ENCODE measurements at regions not wholly inside any gene's neighbourhood (a gene's known extent, or its start where the extent isn't known, plus 50 kb on each side); places are given as distances from the start of the nearest gene placed in this dataset.

- no peak for TF ChIP-seq CTCF (IDR thresholded peaks at IDR 0.05; ENCODE audit: unreplicated experiment)
These were observed 258.2 kb downstream of the CHRM3 start for GRCh38 chr1:239644604-239645003.

GRCh38 chr1:239647045-239647444 lies 260.7 kb downstream of the CHRM3 start:
- TF ChIP-seq CTCF (IDR thresholded peaks at IDR 0.05; ENCODE audit: unreplicated experiment) = no peak
- Mint-ChIP-seq H3K4me3 (ENCODE audit: low read depth) (no peak overlapping the region), H3K4me1 (ENCODE audit: low read depth) (no peaks in the 10 kb centered on the region), H3K27me3 (no peaks in the 10 kb centered on the region), H3K9me3 (ENCODE audit: low read depth) (peaks cover 6% of the 10 kb centered on the region), H3K27ac (no peak overlapping the region), H3K36me3 (ENCODE audit: insufficient read depth) (peaks cover 2% of the 10 kb centered on the region)
- no peak for DNase-seq (ENCODE audit: low spot score, unreplicated experiment)

More at GRCh38 chr1:239644604-239645003, 258.2 kb downstream of the CHRM3 start:
- Mint-ChIP-seq H3K27me3 (no peaks in the 10 kb centered on the region), H3K9me3 (ENCODE audit: low read depth) (peaks cover 6% of the 10 kb centered on the region), H3K27ac (no peak overlapping the region), H3K36me3 (ENCODE audit: insufficient read depth) (peaks cover 2% of the 10 kb centered on the region), H3K4me1 (ENCODE audit: low read depth) (no peaks in the 10 kb centered on the region), H3K4me3 (ENCODE audit: low read depth) (no peak overlapping the region)
- DNase-seq (ENCODE audit: low spot score, unreplicated experiment) = no peak

- Mint-ChIP-seq H3K4me1 (ENCODE audit: low read depth) (no peaks in the 10 kb centered on the region), H3K9me3 (ENCODE audit: low read depth) (peaks cover 3% of the 10 kb centered on the region), H3K27ac (no peak overlapping the region), H3K36me3 (ENCODE audit: insufficient read depth) (peaks cover 2% of the 10 kb centered on the region), H3K4me3 (ENCODE audit: low read depth) (no peak overlapping the region), H3K27me3 (no peaks in the 10 kb centered on the region)
- no peak for TF ChIP-seq CTCF (IDR thresholded peaks at IDR 0.05; ENCODE audit: unreplicated experiment)
- no peak for DNase-seq (ENCODE audit: low spot score, unreplicated experiment)
These were observed 261.7 kb downstream of the CHRM3 start for GRCh38 chr1:239647964-239648632.

- no peaks in the 10 kb centered on the region for H3K9me3 Mint-ChIP-seq (ENCODE audit: low read depth)
- H3K4me3 Mint-ChIP-seq (ENCODE audit: low read depth) = no peak overlapping the region
- DNase-seq (ENCODE audit: low spot score, unreplicated experiment) = no peak
- no peaks in the 10 kb centered on the region for H3K36me3 Mint-ChIP-seq (ENCODE audit: insufficient read depth)
- no peak for TF ChIP-seq CTCF (IDR thresholded peaks at IDR 0.05; ENCODE audit: unreplicated experiment)
- H3K27ac Mint-ChIP-seq = no peak overlapping the region
- H3K4me1 Mint-ChIP-seq (ENCODE audit: low read depth) = no peaks in the 10 kb centered on the region
- H3K27me3 Mint-ChIP-seq = no peaks in the 10 kb centered on the region
These were observed 268.7 kb downstream of the CHRM3 start for GRCh38 chr1:239655023-239655422.

- Mint-ChIP-seq H3K4me1 (ENCODE audit: low read depth) (no peaks in the 10 kb centered on the region), H3K36me3 (ENCODE audit: insufficient read depth) (no peaks in the 10 kb centered on the region), H3K27me3 (no peaks in the 10 kb centered on the region), H3K27ac (no peak overlapping the region), H3K9me3 (ENCODE audit: low read depth) (no peaks in the 10 kb centered on the region), H3K4me3 (ENCODE audit: low read depth) (no peak overlapping the region)
- no peak for DNase-seq (ENCODE audit: low spot score, unreplicated experiment)
- no peak for TF ChIP-seq CTCF (IDR thresholded peaks at IDR 0.05; ENCODE audit: unreplicated experiment)
These were observed 270.9 kb downstream of the CHRM3 start for GRCh38 chr1:239657291-239657690.
